ENCODE measurements at regions not wholly inside any gene's neighbourhood (a gene's known extent, or its start where the extent isn't known, plus 50 kb on each side); places are given as distances from the start of the nearest gene placed in this dataset.

DNA sequence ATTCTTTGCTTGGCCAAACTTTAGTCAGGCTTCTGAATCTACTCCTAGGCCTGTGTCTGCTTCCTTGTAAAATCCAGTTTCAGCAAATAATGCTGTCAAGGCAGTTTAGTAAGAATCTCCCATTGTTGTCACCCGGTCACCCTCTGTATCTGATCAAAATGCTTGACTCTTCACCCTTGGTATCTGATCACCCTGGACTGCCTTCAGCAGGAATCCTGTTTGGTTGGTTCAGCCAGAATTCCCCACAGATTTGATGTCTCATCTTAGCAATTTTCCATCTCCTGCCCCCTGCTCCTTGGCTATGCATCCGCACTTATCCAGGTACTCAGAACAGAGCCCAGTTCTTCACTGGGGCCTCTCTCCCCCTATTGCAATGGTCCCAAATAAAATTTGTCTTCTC lies 172.4 kb upstream of the UBL3 start:
- TF ChIP-seq, protein P1, sequence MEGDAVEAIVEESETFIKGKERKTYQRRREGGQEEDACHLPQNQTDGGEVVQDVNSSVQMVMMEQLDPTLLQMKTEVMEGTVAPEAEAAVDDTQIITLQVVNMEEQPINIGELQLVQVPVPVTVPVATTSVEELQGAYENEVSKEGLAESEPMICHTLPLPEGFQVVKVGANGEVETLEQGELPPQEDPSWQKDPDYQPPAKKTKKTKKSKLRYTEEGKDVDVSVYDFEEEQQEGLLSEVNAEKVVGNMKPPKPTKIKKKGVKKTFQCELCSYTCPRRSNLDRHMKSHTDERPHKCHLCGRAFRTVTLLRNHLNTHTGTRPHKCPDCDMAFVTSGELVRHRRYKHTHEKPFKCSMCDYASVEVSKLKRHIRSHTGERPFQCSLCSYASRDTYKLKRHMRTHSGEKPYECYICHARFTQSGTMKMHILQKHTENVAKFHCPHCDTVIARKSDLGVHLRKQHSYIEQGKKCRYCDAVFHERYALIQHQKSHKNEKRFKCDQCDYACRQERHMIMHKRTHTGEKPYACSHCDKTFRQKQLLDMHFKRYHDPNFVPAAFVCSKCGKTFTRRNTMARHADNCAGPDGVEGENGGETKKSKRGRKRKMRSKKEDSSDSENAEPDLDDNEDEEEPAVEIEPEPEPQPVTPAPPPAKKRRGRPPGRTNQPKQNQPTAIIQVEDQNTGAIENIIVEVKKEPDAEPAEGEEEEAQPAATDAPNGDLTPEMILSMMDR (IDR thresholded peaks at IDR 0.05) = no peak
- no peak for TF ChIP-seq EP300 (IDR thresholded peaks at IDR 0.05)
